ENCODE measurements at regions not wholly inside any gene's neighbourhood (a gene's known extent, or its start where the extent isn't known, plus 50 kb on each side); places are given as distances from the start of the nearest gene placed in this dataset.

GRCh38 chr1:169022648-169023047, 83.8 kb upstream of the ATP1B1 start:
- TF ChIP-seq USF2 (IDR thresholded peaks at IDR 0.05; ENCODE audit: low read depth, low read length) = no peak
- TF ChIP-seq USF2 (CRISPR knock-in tag; IDR thresholded peaks at IDR 0.05; ENCODE audit: borderline replicate concordance) = no peak
- TF ChIP-seq TAF1 (CRISPR knock-in tag; IDR thresholded peaks at IDR 0.05) = no peak
- TF ChIP-seq ZEB1 (IDR thresholded peaks at IDR 0.05; ENCODE audit: insufficient replicate concordance, low read depth) = no peak
- no peak for TF ChIP-seq HINFP (CRISPR knock-in tag; IDR thresholded peaks at IDR 0.05; ENCODE audit: low read depth)
- TF ChIP-seq ESRRA (CRISPR knock-in tag; IDR thresholded peaks at IDR 0.05; ENCODE audit: low read depth) = no peak
- no peak for TF ChIP-seq TGIF2 (CRISPR knock-in tag; IDR thresholded peaks at IDR 0.05)
- no peak for TF ChIP-seq HMG20A (CRISPR knock-in tag; IDR thresholded peaks at IDR 0.05; ENCODE audit: borderline replicate concordance)
- TF ChIP-seq NR2C2 (CRISPR knock-in tag; IDR thresholded peaks at IDR 0.05; ENCODE audit: borderline replicate concordance) = no peak
- TF ChIP-seq ZBTB10 (CRISPR knock-in tag; IDR thresholded peaks at IDR 0.05; ENCODE audit: borderline replicate concordance) = no peak
- TF ChIP-seq DPF2 (CRISPR knock-in tag; IDR thresholded peaks at IDR 0.05; ENCODE audit: borderline replicate concordance, low read depth) = no peak
- no peak for TF ChIP-seq KDM4B (CRISPR knock-in tag; IDR thresholded peaks at IDR 0.05)
- TF ChIP-seq CEBPB (IDR thresholded peaks at IDR 0.05; ENCODE audit: borderline replicate concordance, low read depth, low read length) = no peak
- TF ChIP-seq SMC3 (IDR thresholded peaks at IDR 0.05; ENCODE audit: low read length) = no peak
